ENCODE measurements at regions not wholly inside any gene's neighbourhood (a gene's known extent, or its start where the extent isn't known, plus 50 kb on each side); places are given as distances from the start of the nearest gene placed in this dataset.

GRCh38 chr2:14220101-14220500 lies 412.4 kb upstream of the LRATD1 start:
- Histone ChIP-seq H3K4me1 (ENCODE audit: low read length) (no peaks in the 10 kb centered on the region), H3K9ac (ENCODE audit: low read length) (no peak overlapping the region), H3K9me2 (replicated peaks; ENCODE audit: insufficient read depth, low read length) (no peaks in the 10 kb centered on the region), H3K36me3 (ENCODE audit: insufficient read depth, low read length) (no peaks in the 10 kb centered on the region), H4K20me1 (ENCODE audit: insufficient read depth, low read depth, low read length) (no peaks in the 10 kb centered on the region), H3K9me3 (ENCODE audit: low read length) (no peaks in the 10 kb centered on the region; the same call in 1 of the 2 replicates), H2AFZ (ENCODE audit: low read length) (no peak overlapping the region), H3K27me3 (ENCODE audit: low read length) (no peaks in the 10 kb centered on the region), H3K27ac (ENCODE audit: low read length) (no peak overlapping the region), H3K4me3 (ENCODE audit: low read length) (no peak overlapping the region), H3K4me2 (ENCODE audit: low read depth, low read length, poor library complexity, severe bottlenecking) (no peak overlapping the region), H3K79me2 (ENCODE audit: low read length) (no peaks in the 10 kb centered on the region)
- DNase-seq: no peak

GRCh38 chr2:14221466-14221865 lies 411.1 kb upstream of the LRATD1 start:
- H3K4me3 ChIP-seq (ENCODE audit: low read length): no peak overlapping the region
- DNase-seq: no peak
- no peak overlapping the region for H3K27ac ChIP-seq (ENCODE audit: low read length)

GRCh38 chr2:14223576-14223975 lies 408.9 kb upstream of the LRATD1 start:
- Histone ChIP-seq H4K20me1 (ENCODE audit: insufficient read depth, low read depth, low read length) (no peaks in the 10 kb centered on the region), H3K9me3 (ENCODE audit: low read length) (no peaks in the 10 kb centered on the region), H2AFZ (ENCODE audit: low read length) (no peak overlapping the region), H3K27me3 (ENCODE audit: low read length) (no peaks in the 10 kb centered on the region), H3K27ac (ENCODE audit: low read length) (no peak overlapping the region), H3K4me1 (ENCODE audit: low read length) (no peaks in the 10 kb centered on the region), H3K9ac (ENCODE audit: low read length) (no peak overlapping the region), H3K4me3 (ENCODE audit: low read length) (no peak overlapping the region), H3K4me2 (ENCODE audit: low read depth, low read length, poor library complexity, severe bottlenecking) (no peak overlapping the region), H3K9me2 (replicated peaks; ENCODE audit: insufficient read depth, low read length) (no peaks in the 10 kb centered on the region), H3K79me2 (ENCODE audit: low read length) (no peaks in the 10 kb centered on the region), H3K36me3 (ENCODE audit: insufficient read depth, low read length) (no peaks in the 10 kb centered on the region)
- no peak for DNase-seq

More at GRCh38 chr2:14221466-14221865, 411.1 kb upstream of the LRATD1 start:
- Histone ChIP-seq H2AFZ (ENCODE audit: low read length) (no peak overlapping the region), H3K9me3 (ENCODE audit: low read length) (no peaks in the 10 kb centered on the region), H4K20me1 (ENCODE audit: insufficient read depth, low read depth, low read length) (no peaks in the 10 kb centered on the region), H3K27me3 (ENCODE audit: low read length) (no peaks in the 10 kb centered on the region), H3K9ac (ENCODE audit: low read length) (no peak overlapping the region), H3K79me2 (ENCODE audit: low read length) (no peaks in the 10 kb centered on the region), H3K4me2 (ENCODE audit: low read depth, low read length, poor library complexity, severe bottlenecking) (no peak overlapping the region), H3K36me3 (ENCODE audit: insufficient read depth, low read length) (no peaks in the 10 kb centered on the region), H3K4me1 (ENCODE audit: low read length) (no peaks in the 10 kb centered on the region), H3K9me2 (replicated peaks; ENCODE audit: insufficient read depth, low read length) (no peaks in the 10 kb centered on the region)

- Histone ChIP-seq H3K4me2 (ENCODE audit: low read depth, low read length, poor library complexity, severe bottlenecking) (no peak overlapping the region), H2AFZ (ENCODE audit: low read length) (no peak overlapping the region), H3K27ac (ENCODE audit: low read length) (no peak overlapping the region), H3K27me3 (ENCODE audit: low read length) (no peaks in the 10 kb centered on the region), H3K9me3 (ENCODE audit: low read length) (no peaks in the 10 kb centered on the region; the same call in 1 of the 2 replicates), H3K9me2 (replicated peaks; ENCODE audit: insufficient read depth, low read length) (peaks cover 4% of the 10 kb centered on the region; the same call in 1 of the 2 replicates), H3K36me3 (ENCODE audit: insufficient read depth, low read length) (no peaks in the 10 kb centered on the region), H3K9ac (ENCODE audit: low read length) (no peak overlapping the region), H4K20me1 (ENCODE audit: insufficient read depth, low read depth, low read length) (no peaks in the 10 kb centered on the region), H3K4me3 (ENCODE audit: low read length) (no peak overlapping the region), H3K79me2 (ENCODE audit: low read length) (no peaks in the 10 kb centered on the region), H3K4me1 (ENCODE audit: low read length) (no peaks in the 10 kb centered on the region)
- no peak for DNase-seq
Observed at GRCh38 chr2:14231391-14231898, 401.1 kb upstream of the LRATD1 start.

GRCh38 chr2:14232217-14232616 lies 400.3 kb upstream of the LRATD1 start:
- Histone ChIP-seq H3K4me1 (ENCODE audit: low read length) (no peaks in the 10 kb centered on the region), H3K36me3 (ENCODE audit: insufficient read depth, low read length) (no peaks in the 10 kb centered on the region), H3K79me2 (ENCODE audit: low read length) (no peaks in the 10 kb centered on the region), H2AFZ (ENCODE audit: low read length) (no peak overlapping the region), H3K4me2 (ENCODE audit: low read depth, low read length, poor library complexity, severe bottlenecking) (no peak overlapping the region), H3K9me2 (replicated peaks; ENCODE audit: insufficient read depth, low read length) (peaks cover 4% of the 10 kb centered on the region; the same call in 1 of the 2 replicates), H3K27ac (ENCODE audit: low read length) (no peak overlapping the region), H3K9me3 (ENCODE audit: low read length) (no peaks in the 10 kb centered on the region; the same call in 1 of the 2 replicates), H3K27me3 (ENCODE audit: low read length) (no peaks in the 10 kb centered on the region), H3K9ac (ENCODE audit: low read length) (no peak overlapping the region), H3K4me3 (ENCODE audit: low read length) (no peak overlapping the region), H4K20me1 (ENCODE audit: insufficient read depth, low read depth, low read length) (no peaks in the 10 kb centered on the region)
- no peak for DNase-seq

GRCh38 chr2:14234911-14235310 lies 397.6 kb upstream of the LRATD1 start:
- Histone ChIP-seq H3K9me2 (replicated peaks; ENCODE audit: insufficient read depth, low read length) (0 out of 2 replicates have a peak, but pooled peaks cover 1% of the 10 kb centered on the region), H3K4me1 (ENCODE audit: low read length) (no peaks in the 10 kb centered on the region), H3K27me3 (ENCODE audit: low read length) (no peaks in the 10 kb centered on the region), H3K4me2 (ENCODE audit: low read depth, low read length, poor library complexity, severe bottlenecking) (no peak overlapping the region), H3K27ac (ENCODE audit: low read length) (no peak overlapping the region), H3K79me2 (ENCODE audit: low read length) (no peaks in the 10 kb centered on the region), H4K20me1 (ENCODE audit: insufficient read depth, low read depth, low read length) (no peaks in the 10 kb centered on the region), H2AFZ (ENCODE audit: low read length) (no peak overlapping the region), H3K9me3 (ENCODE audit: low read length) (no peaks in the 10 kb centered on the region; the same call in 1 of the 2 replicates), H3K9ac (ENCODE audit: low read length) (no peak overlapping the region), H3K36me3 (ENCODE audit: insufficient read depth, low read length) (no peaks in the 10 kb centered on the region), H3K4me3 (ENCODE audit: low read length) (no peak overlapping the region)
- no peak for DNase-seq

GRCh38 chr2:14235667-14236066 lies 396.9 kb upstream of the LRATD1 start:
- no peaks in the 10 kb centered on the region; the same call in 1 of the 2 replicates for H3K9me3 ChIP-seq (ENCODE audit: low read length)
- no peaks in the 10 kb centered on the region for H4K20me1 ChIP-seq (ENCODE audit: insufficient read depth, low read depth, low read length)
- H3K27me3 ChIP-seq (ENCODE audit: low read length): no peaks in the 10 kb centered on the region
- no peak for DNase-seq
- H3K4me3 ChIP-seq (ENCODE audit: low read length): no peak overlapping the region
- no peak overlapping the region for H3K27ac ChIP-seq (ENCODE audit: low read length)
- H3K4me2 ChIP-seq (ENCODE audit: low read depth, low read length, poor library complexity, severe bottlenecking): no peak overlapping the region
- H2AFZ ChIP-seq (ENCODE audit: low read length): no peak overlapping the region
- H3K36me3 ChIP-seq (ENCODE audit: insufficient read depth, low read length): no peaks in the 10 kb centered on the region
- no peaks in the 10 kb centered on the region for H3K9me2 ChIP-seq (replicated peaks; ENCODE audit: insufficient read depth, low read length)
- no peaks in the 10 kb centered on the region for H3K79me2 ChIP-seq (ENCODE audit: low read length)
- H3K9ac ChIP-seq (ENCODE audit: low read length): no peak overlapping the region
- no peaks in the 10 kb centered on the region for H3K4me1 ChIP-seq (ENCODE audit: low read length)

- Histone ChIP-seq H3K36me3 (ENCODE audit: insufficient read depth, low read length) (no peaks in the 10 kb centered on the region), H3K4me2 (ENCODE audit: low read depth, low read length, poor library complexity, severe bottlenecking) (no peak overlapping the region), H3K9me2 (replicated peaks; ENCODE audit: insufficient read depth, low read length) (no peaks in the 10 kb centered on the region), H4K20me1 (ENCODE audit: insufficient read depth, low read depth, low read length) (no peaks in the 10 kb centered on the region), H3K4me3 (ENCODE audit: low read length) (no peak overlapping the region), H3K9ac (ENCODE audit: low read length) (no peak overlapping the region), H3K79me2 (ENCODE audit: low read length) (no peaks in the 10 kb centered on the region), H3K27me3 (ENCODE audit: low read length) (no peaks in the 10 kb centered on the region), H3K4me1 (ENCODE audit: low read length) (no peaks in the 10 kb centered on the region), H3K27ac (ENCODE audit: low read length) (no peak overlapping the region), H3K9me3 (ENCODE audit: low read length) (no peaks in the 10 kb centered on the region; the same call in 1 of the 2 replicates), H2AFZ (ENCODE audit: low read length) (no peak overlapping the region)
- no peak for DNase-seq
Observed at GRCh38 chr2:14237902-14238301, 394.6 kb upstream of the LRATD1 start.

All from Karpas-422 (cell line).